Limb (tissue), 2 donors: ENCODE measurements at regions not wholly inside any gene's neighbourhood (a gene's known extent, or its start where the extent isn't known, plus 50 kb on each side); places are given as distances from the start of the nearest gene placed in this dataset.

ENCODE experiments used
- DNase-seq, 2 donors: peaks; one replicate each; pipeline ENCODE4 v3.0.0-alpha.2; 2016; ENCODE audit errors: extremely low spot score in 2 of 2

DNA sequence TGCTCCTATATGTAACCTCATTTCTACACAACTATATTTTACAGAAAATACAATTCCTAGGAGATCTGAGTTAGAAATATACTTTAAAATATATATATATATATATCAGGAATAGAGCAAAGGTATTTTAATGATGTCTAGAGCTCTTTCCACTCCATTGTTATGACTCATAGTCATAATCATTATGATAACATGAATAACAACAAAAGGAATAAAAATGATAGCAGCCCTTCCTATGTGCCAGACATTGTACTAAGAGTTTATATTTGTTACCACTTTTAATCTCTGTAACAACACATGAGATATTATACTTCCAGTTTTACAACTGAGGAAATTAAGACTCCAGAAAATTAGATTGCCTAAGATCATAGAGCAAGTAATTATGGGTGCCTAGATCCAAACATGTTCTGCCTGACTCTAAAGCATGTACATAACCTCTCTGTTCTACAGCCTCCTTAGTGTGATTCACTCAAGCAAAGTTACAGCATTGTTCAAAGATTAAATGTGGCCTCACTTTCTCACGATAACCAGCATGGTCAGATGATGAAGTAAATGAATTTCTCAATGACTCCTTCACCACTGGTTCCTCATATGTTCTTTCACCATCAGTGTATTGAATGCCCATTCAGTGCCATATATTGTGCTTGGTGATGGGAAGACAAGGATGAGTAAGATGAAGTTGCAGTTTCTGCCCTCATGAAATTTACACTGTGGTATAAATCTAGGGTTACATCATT lies 452.1 kb downstream of the EFNA5 start:
- DNase-seq = no peak

DNA sequence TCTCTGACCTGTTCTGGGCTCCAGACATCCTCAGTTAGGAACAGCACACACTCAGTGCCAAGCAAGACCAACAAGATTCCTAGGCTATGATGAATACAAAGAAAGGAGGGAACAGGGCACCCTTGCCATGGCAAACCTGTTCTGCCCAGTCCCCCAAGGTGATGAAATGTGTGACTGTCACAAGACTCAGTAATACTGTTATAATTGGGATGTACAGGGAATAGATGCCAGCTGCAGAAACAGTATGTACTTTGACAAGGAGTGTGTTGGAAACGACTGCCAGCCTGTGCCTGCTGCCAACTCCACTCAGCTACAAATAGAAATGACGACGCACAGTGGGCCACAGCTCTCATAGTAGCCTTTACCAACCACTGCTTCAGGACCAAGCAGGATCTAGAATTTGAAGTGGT lies 453.0 kb downstream of the EFNA5 start:
- no peak for DNase-seq

DNA sequence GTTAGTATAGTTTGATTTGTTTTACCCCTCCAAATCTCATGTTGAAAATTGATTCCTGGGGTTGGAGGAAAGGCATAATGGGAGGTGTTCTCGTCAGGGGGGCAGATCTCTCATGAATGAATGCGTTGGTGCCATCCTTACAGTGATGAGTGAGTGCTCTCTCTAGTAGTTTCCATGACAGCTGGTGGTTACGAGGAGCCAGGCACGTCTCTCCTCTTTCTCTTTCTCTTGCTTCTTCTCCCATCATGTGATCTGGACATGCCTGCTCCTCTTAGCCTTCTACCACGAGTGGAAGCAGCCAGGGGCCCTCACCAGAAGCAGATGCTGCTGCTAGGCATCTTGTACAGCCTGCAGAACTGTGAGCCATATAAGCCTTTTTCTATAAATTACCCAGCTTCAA lies 454.1 kb downstream of the EFNA5 start:
- DNase-seq = no peak

DNA sequence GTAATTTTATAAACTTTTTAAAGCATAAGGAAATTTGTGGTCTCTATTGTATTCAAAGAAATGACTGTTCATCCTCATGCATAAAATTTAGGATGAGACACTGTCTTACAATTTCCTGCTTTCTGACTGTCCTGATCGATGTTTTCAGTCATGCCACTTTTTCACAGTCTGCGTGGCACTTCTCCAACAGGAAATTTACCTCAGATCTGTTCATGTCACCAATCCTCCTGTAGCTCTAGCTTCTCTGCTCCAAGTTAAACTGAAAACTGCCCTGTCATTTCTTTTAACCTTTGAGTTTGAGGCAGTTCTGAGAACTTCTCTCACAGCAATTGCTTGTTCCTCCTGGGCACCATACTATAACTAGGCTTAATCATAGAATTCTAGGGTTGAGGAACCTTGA lies 455.1 kb downstream of the EFNA5 start:
- no peak for DNase-seq

DNA sequence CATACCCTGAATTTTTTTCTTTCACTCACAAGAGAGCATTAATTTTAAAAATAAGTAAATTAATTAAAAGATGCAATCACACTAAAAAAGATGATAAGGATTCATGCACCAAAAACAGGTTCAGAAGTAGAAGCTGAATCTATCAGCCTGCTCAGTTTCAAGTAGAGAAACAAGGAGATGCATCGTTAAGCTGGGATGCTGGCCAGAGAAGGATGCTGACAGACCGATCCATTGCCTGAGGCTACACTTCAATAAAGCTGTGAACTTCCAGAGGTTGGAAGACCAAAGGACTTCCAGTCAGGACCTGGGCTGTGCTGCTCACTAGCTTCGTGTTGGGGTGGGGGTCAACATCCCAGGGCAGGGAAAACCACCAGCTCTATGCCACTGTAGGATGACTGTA lies 457.7 kb downstream of the EFNA5 start:
- no peak for DNase-seq

DNA sequence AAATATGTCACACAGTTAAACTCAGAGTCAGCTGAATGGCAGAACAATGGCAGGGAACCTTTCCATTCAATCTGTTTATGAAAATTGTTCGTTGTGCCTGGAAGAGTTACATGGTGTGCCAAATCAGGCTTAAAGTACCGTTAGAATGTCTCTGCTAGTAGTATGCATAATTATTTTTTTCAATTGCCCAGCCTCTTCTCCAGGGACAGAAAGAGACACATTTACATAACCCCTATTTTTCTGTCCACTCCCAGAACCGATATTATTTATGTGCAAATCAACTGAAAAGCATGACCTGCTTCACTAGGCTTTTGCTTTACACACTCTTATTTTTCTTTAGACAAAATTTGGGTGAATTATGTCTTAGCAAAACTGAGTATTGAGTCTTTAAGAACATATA lies 459.1 kb downstream of the EFNA5 start:
- no peak for DNase-seq

DNA sequence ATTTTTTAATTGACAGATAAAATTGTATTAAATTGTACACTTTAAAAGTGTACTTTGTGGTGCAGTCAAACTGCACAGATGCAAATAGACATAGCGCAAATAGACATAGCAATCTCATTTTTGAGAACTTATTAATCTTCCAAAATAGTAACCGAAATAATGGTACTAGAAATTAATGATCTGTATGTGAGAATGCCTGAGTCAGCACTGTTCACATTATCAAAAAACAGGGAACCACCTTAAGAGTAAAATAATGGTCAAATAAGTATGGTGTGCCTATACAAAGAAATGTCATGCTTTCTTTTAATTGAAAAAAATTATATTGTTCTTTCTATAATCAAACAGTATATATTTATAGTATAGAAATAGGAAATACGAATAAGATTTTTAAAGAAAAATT lies 461.9 kb downstream of the EFNA5 start:
- DNase-seq = no peak

DNA sequence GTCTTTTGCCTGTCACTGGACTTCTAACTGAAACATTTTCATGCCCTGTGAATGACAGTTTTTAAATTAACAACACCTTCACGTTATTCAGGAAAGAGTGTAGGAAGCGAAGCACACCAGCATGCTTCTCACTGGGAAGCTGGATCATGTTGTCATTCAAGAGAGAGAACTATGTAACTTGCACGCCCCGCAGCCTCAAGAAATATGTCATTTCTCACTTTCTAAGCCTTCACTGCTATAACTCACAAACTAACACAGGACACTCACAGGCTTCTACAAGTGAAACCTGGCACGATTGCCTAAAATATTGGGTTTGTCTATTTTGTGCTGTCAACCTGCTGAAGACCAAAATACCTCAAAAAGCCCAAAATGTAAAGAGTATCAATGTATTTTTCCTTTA lies 466.3 kb downstream of the EFNA5 start:
- DNase-seq = no peak

DNA sequence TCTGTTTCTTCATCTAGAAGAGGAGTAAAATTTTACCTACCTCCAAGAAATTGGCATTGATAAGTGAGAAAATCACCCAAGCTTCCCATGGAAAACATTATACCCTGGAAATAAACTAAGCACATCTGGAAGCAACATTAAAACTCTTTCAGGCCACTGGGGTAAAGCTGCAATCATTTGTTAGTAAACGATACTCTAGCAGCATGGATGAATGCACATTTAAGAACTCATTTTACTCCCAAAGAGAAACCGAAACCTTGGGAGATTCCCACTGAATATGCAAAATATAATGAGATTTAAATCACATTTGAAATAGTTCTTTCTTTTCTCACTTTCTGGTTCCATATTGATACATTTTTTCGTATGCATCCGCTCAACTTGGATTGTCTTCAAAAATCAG lies 467.5 kb downstream of the EFNA5 start:
- no peak for DNase-seq

DNA sequence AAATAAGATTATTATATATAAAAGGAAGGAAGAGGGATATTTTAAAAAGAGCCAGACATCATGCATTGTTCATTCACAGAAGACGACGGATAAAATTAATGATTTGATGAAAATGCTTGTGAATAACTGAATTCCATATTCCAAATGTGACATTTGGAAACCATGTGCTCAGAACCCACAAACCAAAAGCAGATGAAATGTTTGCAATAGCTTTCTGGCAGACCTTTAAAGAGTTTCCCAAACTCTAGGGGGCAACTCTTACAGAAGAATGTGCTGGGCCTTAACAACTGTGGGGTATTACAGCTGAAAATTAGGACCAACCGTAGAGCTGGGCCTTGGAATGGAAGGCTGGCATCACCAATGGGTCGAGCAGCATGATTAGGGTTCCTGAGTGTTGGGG lies 471.0 kb downstream of the EFNA5 start:
- DNase-seq = no peak

DNA sequence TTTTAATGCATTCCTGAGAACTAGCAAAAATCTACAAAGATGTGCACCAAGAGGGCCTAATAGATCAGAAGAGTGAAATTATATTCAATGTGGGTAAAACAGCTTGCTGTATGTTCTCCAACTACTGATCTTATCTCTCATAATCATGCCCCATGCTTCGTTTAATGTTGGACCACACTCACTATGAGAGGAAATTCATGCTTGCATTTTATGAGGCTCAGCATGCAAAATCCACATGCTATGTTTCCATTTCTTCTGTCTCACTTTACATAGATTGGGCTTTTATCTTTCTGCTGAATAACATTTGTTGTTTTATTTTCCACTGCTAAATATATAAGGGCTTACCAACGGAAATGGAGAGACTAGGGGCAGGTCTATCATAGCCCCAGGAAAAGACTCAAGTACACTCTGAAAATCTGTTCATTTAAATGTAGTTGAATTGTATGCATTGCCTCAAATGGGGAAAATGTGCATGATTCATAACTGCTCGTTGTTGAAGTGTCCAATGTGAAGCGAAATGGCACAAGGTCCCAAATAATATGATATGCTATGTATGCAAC lies 474.2 kb downstream of the EFNA5 start:
- DNase-seq = no peak

DNA sequence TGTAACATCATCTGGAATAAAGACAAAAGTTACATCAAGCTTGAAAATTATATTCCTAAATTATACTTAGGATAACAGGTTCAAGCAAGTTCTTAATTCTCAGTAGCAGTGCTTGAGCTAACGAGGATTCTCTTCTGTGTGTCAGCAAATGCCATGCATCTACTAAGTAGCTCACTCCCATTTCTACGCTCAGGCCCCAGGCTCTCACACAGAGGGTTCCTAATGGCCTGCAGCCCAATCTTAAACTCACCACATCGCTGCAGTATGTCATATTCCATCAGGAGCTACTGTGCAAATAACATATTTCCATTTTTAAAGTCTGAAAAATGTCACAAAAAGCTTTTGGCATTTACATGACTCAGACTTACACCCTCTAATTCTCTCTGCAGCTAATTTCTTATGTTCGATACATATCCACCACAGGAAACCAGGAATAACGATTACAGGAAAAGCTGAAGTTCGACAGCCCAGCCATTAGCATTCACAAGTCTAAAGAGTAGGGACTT lies 474.8 kb downstream of the EFNA5 start:
- no peak for DNase-seq

DNA sequence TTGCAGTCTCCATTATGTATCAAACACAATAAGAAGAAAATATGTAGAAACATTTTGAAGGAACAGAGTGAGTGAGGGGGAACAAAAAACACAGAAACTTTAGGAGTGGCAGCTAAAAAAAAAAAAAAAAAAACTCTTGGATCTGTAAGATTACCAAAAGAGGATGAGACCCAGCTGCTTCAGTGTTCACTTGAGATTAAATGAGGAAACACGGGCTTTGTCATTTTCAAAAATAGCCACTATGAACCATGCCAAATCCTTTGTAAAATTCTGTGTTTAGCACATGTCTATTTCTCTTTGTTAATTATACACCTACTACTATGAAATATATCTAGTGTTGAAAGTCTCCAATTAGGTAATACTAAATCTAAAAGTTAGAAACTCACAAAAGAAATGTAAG lies 485.9 kb downstream of the EFNA5 start:
- no peak for DNase-seq

DNA sequence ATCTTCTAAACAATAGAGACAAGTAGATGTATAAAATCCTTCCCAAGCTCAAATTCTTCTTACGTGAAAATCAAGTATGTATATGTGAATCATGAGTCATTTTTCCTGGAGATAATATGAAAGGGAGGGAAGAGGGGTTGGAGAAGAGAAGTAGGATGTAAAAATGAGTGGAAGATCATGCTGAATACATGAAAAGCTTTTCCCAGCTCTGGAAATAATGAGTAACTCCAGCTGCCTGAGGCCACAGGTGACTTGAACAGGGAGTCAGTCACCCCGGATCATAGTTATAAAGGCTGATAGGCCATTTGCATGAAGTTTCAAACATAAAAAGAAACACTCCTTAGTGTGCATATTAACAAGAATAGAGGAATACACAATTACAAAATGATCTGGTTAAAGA lies 486.7 kb downstream of the EFNA5 start:
- DNase-seq = no peak

DNA sequence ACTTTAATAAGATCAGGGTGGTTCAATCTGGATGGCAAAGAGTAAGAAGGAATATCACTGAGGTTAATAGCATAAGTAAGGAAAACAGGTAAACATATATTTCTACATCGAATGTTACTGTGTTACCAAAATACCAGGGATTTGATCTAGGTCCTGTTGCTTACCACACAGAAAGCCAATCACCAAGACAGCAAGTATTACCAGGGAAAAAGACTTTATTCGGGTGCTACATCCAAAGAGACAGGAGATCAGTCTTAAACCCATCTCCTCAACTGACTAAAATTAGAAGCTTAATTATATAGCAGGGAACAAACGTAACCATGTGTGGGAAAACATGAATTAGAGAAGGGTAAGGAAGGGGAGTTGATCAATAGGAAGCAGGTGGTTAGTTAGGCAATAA lies 500.1 kb downstream of the EFNA5 start:
- no peak for DNase-seq

DNA sequence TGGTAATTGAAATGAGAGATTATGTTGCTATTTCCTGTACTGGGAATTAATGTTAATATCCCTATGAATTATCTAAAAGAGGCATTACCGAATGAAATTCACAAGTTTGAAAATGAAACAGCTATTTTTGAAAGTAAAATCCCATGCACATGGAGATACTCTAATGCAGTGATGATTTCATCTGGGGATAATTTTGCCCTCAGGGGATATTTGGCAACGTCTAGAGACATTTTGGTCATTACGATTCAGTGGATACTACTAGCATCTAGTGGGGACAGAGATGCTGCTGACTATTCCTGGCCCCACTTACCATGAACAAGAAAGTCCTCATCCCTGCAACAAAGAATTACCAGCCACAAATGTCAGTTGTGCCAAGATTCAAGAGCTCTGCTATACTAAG lies 500.9 kb downstream of the EFNA5 start:
- no peak for DNase-seq

DNA sequence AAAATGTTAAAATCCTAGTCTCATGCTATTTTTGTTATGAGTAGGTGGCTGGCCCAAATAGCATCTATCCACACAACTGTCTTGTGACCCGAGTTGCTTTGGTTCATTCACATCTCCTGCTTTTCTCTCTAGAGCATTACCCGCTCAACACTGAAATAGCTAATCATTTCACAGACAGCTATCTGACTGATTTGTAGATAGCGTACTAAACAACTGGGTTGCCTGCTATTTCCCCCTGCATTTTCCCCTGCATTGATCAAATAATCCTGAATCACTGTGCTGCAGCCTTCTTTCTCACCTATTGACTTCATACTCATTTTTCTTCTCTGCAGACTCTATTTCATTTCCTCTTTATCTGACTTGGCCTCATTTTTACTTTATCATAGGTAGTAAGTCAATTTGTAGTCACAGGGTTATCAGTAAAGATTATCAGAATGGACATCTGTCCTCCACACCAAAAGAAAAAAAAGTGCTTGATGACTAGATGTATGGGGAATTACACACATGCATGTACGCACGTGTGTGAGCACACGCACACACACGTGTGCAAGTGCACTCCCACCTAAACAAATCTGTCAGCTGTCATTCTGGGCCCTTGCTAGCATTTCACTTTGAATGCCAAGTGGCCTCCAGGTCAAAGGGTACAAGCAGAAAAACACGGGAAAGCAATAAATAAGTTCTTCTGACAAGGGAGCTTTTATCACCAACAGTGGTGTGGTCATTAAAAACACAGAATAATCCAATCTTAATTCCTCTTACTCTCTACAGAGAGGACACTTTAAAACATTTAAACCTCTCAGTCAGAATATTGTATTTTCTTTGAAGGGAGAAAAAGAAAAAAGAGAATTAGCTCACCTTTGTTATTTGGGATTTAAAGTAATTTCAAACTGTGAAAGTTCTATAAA lies 501.6 kb downstream of the EFNA5 start:
- DNase-seq = no peak

DNA sequence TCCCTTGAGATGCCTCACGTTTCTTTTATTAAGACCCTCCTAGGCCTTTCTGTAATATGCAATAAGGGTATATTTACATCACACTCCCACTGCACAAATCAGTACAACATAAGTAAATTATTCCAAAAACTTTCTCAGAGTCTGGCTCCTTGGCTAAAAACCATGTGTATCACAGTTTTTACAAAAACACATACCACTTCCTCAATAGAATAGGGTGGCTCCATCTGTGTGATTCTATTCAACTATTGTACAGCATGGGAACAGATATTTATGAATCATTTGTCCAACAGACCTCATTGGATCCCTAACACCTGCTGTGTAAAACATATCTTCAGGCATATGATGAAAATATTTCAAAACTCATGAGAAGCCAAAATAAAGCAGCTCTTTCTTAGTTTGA lies 502.7 kb downstream of the EFNA5 start:
- DNase-seq = no peak

DNA sequence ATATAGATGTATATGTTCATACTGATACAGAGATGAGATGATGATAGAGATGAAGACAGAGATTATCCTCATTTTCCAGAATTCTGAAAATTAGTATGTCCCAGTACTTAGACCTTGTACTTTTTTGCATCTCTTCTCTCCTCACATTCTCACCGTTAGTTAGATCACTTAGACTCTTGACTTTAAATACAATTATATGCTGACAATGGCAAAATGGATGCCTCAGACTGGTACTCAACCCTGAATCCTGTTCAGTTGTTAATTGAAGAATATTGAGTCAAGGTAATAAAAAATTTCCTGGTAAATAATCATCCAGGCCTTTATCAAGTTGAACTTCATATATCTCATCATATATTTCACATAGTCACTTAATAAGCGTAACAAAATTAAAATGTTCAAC lies 505.4 kb downstream of the EFNA5 start:
- no peak for DNase-seq

DNA sequence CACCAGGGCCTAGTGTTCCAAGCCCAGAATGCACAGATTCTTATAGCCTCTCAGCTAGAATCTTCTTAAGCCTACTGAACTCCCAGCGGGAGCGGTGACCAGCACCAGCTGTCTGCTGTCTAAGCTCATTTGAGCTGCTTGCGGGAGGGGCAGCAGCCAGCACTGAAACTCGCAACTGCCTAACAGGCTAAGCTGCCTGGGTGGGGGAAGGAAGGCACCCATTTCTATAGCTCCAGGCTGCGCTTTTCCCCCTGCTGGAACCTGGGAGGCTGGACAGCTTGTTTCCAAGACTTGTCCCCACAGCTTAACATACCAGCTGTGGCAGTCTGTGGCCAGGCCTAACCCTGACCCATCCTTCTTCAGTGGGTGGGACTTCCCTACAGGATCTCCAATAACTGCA lies 512.9 kb downstream of the EFNA5 start:
- DNase-seq = no peak

DNA sequence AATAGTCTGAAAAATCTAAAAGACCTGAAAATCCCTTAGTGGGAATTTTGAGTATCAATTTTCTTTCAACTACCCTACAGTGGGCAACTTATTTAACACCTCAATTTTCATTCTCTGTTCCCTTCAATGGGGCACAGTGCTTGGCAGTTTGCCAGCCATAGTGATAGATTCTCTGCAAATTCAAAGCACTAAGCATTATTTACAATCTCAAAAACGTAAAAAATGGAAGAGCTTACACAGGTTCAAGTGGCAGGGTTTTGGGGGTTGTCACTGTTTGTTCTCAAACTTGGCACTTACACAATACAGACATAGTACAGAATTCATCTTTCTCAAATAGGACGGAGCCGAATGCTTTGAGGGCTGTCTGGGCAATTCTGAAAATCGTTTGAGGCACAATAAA lies 515.0 kb downstream of the EFNA5 start:
- DNase-seq = no peak

DNA sequence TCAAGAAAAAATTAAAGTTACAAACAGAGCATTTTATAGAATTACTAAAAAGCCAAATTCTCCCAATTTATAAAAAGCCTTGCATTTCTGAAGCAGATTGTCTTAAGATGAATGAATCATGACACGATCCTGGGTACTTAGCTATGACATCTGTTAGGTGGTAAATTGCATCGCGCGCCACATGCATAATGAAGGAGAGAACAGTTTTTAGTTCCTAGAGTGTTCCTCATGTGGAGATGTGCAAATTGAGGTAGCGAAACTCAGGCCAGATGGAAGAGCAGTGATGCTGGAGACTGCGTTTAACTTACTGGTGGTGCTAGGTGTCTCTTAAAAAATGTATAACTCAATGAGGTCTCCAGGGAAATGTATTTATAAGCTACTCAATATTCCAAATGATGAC lies 516.1 kb downstream of the EFNA5 start:
- DNase-seq = no peak

DNA sequence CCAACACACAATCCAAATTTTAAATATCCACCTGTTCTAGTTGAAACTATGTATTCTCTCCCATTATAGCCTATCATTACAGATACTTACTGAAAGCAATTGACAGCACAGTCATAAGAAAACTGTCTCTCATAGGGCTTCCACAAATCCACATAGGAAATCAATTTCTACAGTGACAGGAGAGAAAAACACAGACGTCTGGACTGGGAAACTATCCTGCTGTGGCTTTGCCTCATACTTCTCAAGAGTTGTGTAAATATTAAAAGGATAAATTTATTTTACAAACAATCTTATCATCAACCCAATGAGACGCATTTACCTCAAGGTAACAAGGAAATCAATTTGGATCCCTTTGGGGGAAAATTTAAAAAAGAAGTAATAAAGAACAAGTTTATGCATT lies 517.5 kb downstream of the EFNA5 start:
- DNase-seq = no peak
